GM18951 (cell line): ENCODE measurements at regions not wholly inside any gene's neighbourhood (a gene's known extent, or its start where the extent isn't known, plus 50 kb on each side); places are given as distances from the start of the nearest gene placed in this dataset.

Experiments
- POLR2A ChIP-seq: IDR thresholded peaks from 4 replicates; pipeline ENCODE4 v1.6.1; 2011; ENCODE audit warnings: mild to moderate bottlenecking; ENCODE audit not compliant: insufficient read length, insufficient read depth; ENCODE audit errors: extremely low read depth
- in situ Hi-C: fragments of 300-500 bp; cut with MboI; formaldehyde crosslinking; loops from one replicate; pipeline ENCODE4 v1.12.0; 2022; ENCODE audit warnings: low sequenced_read_pairs, mixed read lengths, inconsistent platforms; ENCODE audit not compliant: unreplicated experiment

DNA sequence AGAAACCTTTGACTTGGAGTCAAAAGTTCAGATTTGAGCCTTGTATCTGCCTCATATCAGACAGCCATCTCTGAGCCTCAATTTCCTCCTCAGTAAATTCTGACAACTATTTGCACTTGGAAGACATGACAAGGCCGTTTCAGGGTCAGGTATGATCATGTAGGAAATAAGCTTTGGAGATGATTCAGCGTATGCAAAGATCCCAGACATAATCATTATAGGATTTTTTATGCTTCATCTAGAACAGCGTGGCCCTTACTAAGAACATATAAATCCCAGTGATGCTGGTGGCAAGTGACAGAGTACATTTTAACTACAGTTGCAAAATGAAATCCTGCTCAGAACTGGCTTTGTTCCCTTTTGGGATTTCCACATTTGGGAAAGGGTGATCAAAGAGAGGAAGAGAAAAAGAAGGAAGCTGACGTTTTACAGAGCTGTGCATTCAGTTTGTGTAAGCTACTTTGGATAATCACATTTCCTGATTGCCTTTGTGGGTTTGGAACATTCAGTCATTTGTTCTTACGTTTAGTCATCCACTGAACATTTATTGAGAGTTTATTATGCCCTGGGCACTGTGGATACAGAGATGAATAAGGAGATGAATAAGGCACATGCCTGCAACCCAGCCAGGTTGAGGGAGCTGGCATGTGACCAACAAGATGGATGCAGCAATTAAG lies 81.9 kb upstream of the HEPHL1 start:
- in situ Hi-C loops: no loop called here
- no peak for TF ChIP-seq POLR2A

GRCh38 chr11:93940395-93940794 lies 80.8 kb upstream of the HEPHL1 start:
- in situ Hi-C loops: no loop called here
- no peak for TF ChIP-seq POLR2A

- no peak for TF ChIP-seq POLR2A
- in situ Hi-C loops: no loop called here
Measured at GRCh38 chr11:93942176-93942575, 79.0 kb upstream of the HEPHL1 start.

- in situ Hi-C loops: no loop called here
- no peak for TF ChIP-seq POLR2A
Measured at GRCh38 chr11:93945596-93945995, 75.6 kb upstream of the HEPHL1 start.

DNA sequence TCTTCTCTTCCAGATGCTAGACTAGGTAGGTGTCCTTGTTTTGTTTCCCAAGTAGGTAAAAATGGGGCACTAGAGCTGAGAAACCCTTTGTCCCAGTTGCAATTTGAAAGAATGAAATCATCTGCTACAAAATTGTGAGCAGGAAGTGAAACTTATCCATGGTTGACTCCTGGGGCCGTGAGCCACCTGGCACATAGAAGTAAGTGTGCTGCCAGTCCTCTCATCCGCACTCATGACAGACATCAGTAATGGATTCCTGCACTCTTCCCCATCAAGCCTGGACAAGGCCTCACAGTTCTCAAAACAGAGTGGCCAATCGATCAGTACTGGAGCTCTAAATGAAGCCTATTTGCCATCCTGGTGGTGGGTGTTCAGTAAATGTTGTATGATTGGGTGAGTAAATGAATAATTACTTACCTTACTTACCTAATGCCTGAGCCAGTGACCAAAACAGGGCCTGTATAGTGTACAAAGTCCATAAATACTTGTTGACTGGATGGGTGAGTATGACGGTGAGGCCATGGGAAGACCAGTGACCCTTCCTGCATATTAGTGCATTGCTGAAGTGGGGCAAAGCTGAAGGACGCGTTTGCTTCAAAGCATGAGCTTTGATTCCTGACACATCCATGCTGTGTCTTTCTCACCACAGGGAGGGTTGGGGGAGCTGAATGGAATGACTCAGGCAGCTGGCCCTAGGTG lies 68.9 kb upstream of the HEPHL1 start:
- in situ Hi-C loops: no loop called here
- TF ChIP-seq POLR2A: no peak

DNA sequence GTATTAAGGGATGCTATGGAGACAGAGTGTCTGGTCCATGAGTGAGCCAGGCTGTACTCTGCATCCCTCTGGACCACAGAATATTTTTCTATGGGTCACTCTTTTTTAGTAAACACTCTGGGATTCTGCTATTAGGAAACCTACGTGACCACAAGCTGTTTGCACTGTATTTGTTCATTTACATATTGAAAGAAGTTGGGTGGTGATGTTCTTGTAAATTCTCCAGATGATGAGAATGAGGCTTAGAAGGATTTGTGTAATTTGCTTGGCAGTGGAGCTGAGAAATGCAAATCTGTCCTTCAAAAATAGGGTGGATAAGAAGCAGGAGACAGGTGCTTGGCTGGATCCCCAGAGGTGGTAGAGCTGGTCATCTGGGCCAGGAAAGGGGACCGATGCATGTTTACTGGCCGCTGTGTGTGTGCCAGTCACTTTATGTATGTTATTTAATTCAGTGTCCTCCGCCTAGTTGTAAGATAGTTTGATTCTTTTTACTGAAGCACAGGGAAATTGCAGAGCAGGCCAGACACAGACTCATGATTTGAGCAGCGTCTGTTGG lies 63.7 kb upstream of the HEPHL1 start:
- no peak for TF ChIP-seq POLR2A
- in situ Hi-C loops: no loop called here

DNA sequence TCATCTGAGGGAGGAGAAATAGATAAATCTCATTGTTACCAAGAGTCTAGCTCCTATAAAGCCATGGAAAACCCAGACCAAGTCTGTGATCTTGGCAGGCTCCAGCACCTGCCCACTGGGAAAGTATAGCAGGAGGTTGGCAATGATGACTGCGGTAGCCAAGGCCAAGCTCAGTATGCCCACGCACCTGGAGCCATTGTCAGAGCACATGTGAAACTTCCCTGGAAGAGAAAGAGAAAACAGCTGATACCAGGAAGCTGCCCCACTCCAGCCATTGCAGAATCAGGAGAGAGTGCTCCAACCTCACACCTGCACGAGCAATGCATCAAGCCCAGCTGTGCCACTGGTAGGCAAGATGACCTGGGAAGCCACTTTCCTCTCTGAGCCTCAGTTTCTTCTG lies 62.2 kb upstream of the HEPHL1 start:
- in situ Hi-C loops: no loop called here
- no peak for TF ChIP-seq POLR2A

- TF ChIP-seq POLR2A: no peak
- in situ Hi-C loops: no loop called here
Measured at GRCh38 chr11:93959663-93960062, 61.5 kb upstream of the HEPHL1 start.

GRCh38 chr11:93963072-93963471 lies 58.1 kb upstream of the HEPHL1 start:
- TF ChIP-seq POLR2A: no peak
- in situ Hi-C loops: no loop called here

- in situ Hi-C loops: no loop called here
- TF ChIP-seq POLR2A: no peak
Measured at GRCh38 chr11:93967258-93967657, 53.9 kb upstream of the HEPHL1 start.

DNA sequence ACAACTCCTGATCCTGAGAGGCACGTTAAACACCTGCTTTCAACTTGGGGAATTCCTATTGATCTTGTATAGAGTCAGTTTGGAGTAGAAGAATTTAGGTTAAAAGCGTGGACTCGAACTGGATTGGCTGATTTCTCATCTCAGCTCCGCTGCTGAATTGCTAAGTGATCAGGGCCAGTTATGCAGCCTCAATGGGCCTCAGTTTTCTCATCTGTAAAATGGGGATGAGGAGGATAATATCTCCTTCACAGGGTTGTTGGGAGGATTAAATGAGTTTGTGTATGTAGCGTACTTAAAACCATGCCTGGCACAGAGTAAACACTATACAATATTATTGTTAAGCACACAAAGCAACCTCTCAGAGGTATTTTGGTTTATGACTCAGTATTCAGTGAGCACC lies 53.2 kb upstream of the HEPHL1 start:
- in situ Hi-C loops: no loop called here
- no peak for TF ChIP-seq POLR2A

DNA sequence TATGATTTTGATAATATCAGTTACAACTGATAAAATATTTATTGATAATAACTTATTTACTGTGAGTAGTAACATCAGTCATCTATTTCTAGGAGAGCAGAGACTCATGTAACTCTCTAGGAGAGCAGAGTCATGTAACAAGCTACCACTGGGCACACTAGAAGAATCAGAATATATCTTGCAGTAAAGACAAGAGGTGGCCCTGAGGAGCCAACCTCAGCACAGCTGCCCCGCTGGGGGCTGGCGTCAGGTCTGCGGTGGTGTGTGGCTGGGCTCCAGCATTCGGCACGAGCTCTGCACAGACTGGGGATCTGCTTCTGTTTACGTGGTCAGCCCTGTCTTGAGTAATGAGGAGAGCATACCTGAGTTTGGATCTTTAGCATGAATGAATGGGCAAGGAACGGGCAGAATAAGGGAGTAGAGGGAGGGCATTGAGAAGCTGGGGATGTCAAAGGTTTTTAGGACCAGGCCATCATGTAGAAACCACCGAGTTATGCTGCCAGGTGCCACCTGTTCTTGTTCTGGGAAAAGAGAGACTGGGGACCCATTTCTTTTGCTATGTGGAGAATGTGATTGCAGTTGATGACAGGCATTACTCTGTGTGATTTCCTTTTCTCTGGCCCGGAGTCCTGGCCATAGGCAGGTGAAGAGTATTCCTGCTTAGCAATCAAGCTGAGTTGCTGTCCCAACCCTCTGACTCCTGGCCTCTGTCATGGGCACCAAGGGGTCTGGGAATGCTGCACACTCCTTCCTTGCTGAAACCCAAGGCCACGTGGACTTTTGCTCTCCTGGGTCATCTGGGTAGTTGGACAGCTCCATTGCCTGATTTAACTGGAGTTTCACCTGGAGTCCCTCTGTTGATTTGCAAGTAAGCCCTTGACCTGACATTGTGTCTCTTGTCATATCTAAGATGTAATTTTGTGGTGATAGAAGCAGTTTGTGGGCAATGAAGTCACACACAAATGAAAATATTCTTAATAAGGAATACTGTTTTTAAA lies 50.9 kb upstream of the HEPHL1 start:
- no peak for TF ChIP-seq POLR2A
- in situ Hi-C loops: no loop called here
